Thyroid gland (tissue), 4 donors: ENCODE measurements at regions not wholly inside any gene's neighbourhood (a gene's known extent, or its start where the extent isn't known, plus 50 kb on each side); places are given as distances from the start of the nearest gene placed in this dataset.

Experiments
- POLR2A ChIP-seq, 2 donors: fragments of 450-650 bp; IDR thresholded peaks; one replicate each; pipeline ENCODE4 v1.6.1; 2017; ENCODE audit warnings: antibody characterized with exemption in 2 of 2, mild to moderate bottlenecking in 2 of 2, moderate library complexity in 1 of 2
- TF ChIP-seq, protein P1 (sequence below), 6 experiments: fragments of 200-600 bp in 3 of 6; fragments of 450-650 bp in 3 of 6; sonication (generic) in 3 of 6; IDR thresholded peaks; one replicate each; pipeline ENCODE4 v1.5.1; 2016 to 2019; ENCODE audit warnings: antibody characterized with exemption in 6 of 6, mild to moderate bottlenecking in 2 of 6, inconsistent platforms in 1 of 6, moderate library complexity in 1 of 6

DNA sequence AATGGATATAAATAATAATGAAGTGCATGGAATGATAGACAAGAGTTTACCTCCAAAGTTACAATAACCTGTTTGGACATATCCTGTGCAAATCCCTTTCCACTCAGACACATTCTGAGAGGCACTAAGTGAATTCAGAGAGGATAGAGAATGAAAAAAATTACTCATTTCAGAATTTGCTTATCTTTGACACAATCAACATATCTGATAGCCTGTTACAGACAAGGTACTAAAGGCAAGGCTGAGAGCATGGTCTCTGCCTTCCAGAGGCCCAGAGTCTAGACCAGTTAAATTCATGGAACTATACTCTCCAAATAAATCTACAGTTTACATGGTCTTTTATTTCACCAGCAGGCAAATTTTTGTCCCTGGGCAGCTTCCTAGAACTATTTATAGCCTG lies 371.8 kb upstream of the PTGER4 start:
- TF ChIP-seq, protein P1, sequence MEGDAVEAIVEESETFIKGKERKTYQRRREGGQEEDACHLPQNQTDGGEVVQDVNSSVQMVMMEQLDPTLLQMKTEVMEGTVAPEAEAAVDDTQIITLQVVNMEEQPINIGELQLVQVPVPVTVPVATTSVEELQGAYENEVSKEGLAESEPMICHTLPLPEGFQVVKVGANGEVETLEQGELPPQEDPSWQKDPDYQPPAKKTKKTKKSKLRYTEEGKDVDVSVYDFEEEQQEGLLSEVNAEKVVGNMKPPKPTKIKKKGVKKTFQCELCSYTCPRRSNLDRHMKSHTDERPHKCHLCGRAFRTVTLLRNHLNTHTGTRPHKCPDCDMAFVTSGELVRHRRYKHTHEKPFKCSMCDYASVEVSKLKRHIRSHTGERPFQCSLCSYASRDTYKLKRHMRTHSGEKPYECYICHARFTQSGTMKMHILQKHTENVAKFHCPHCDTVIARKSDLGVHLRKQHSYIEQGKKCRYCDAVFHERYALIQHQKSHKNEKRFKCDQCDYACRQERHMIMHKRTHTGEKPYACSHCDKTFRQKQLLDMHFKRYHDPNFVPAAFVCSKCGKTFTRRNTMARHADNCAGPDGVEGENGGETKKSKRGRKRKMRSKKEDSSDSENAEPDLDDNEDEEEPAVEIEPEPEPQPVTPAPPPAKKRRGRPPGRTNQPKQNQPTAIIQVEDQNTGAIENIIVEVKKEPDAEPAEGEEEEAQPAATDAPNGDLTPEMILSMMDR (IDR thresholded peaks at IDR 0.05), result no peak
- TF ChIP-seq POLR2A (IDR thresholded peaks at IDR 0.05), result no peak
